Body of pancreas (tissue), 4 donors: ENCODE measurements at regions not wholly inside any gene's neighbourhood (a gene's known extent, or its start where the extent isn't known, plus 50 kb on each side); places are given as distances from the start of the nearest gene placed in this dataset.

Source experiments
- CTCF ChIP-seq, 7 experiments: fragments of 450-650 bp in 4 of 7; fragments of 200-600 bp in 3 of 7; sonication (generic) in 3 of 7; IDR thresholded peaks; one replicate each; pipeline ENCODE4 v1.5.1; 2016 to 2019; ENCODE audit warnings: antibody characterized with exemption in 7 of 7
- POLR2A ChIP-seq, 3 donors: fragments of 450-650 bp; IDR thresholded peaks; one replicate each; pipeline ENCODE4 v1.6.1; 2016; ENCODE audit warnings: antibody characterized with exemption in 3 of 3, mild to moderate bottlenecking in 2 of 3

- TF ChIP-seq CTCF (IDR thresholded peaks at IDR 0.05): no peak
- TF ChIP-seq POLR2A (IDR thresholded peaks at IDR 0.05): no peak
These were observed 463.1 kb downstream of the SHQ1 start for GRCh38 chr3:72385167-72385566.
